Fibroblast of the conjunctiva (primary cell): ENCODE measurements at regions not wholly inside any gene's neighbourhood (a gene's known extent, or its start where the extent isn't known, plus 50 kb on each side); places are given as distances from the start of the nearest gene placed in this dataset.
"Not testable (repeated sequence)": the region's sequence is repeated elsewhere in the genome, so short reads cannot be mapped to it uniquely, and the experiment has no call there.

Experiments used
- DNase-seq: peaks from one replicate; pipeline ENCODE4 v3.0.0-alpha.2; 2010; ENCODE audit warnings: low read depth

GRCh38 chrX:114006664-114007063 lies 577.2 kb upstream of the HTR2C start:
- no peak for DNase-seq

GRCh38 chrX:113996781-113997180 lies 587.1 kb upstream of the HTR2C start:
- DNase-seq = no peak

GRCh38 chrX:113991720-113992119 lies 592.2 kb upstream of the HTR2C start:
- DNase-seq = not testable (repeated sequence)

GRCh38 chrX:113990669-113991068 lies 593.2 kb upstream of the HTR2C start:
- DNase-seq = not testable (repeated sequence)

- DNase-seq = not testable (repeated sequence)
Measured at GRCh38 chrX:113988315-113988935, 595.5 kb upstream of the HTR2C start.

GRCh38 chrX:113986427-113986826 lies 597.5 kb upstream of the HTR2C start:
- no peak for DNase-seq

- no peak for DNase-seq
Measured at GRCh38 chrX:113982766-113983165, 601.1 kb upstream of the HTR2C start.

- no peak for DNase-seq
Measured at GRCh38 chrX:113980953-113981352, 602.9 kb upstream of the HTR2C start.

GRCh38 chrX:113977887-113978286 lies 606.0 kb upstream of the HTR2C start:
- DNase-seq = no peak

- no peak for DNase-seq
Measured at GRCh38 chrX:113975441-113975840, 608.4 kb upstream of the HTR2C start.

- DNase-seq = no peak
Measured at GRCh38 chrX:113974881-113975280, 609.0 kb upstream of the HTR2C start.

- no peak for DNase-seq
Measured at GRCh38 chrX:113973706-113974105, 610.2 kb upstream of the HTR2C start.

GRCh38 chrX:113966791-113967190 lies 617.1 kb upstream of the HTR2C start:
- no peak for DNase-seq

- DNase-seq = no peak
Measured at GRCh38 chrX:113962343-113962742, 621.5 kb upstream of the HTR2C start.

GRCh38 chrX:113959912-113960626 lies 623.8 kb upstream of the HTR2C start:
- DNase-seq = no peak

GRCh38 chrX:113956936-113957335 lies 627.0 kb upstream of the HTR2C start:
- no peak for DNase-seq

GRCh38 chrX:113954297-113954696 lies 629.6 kb upstream of the HTR2C start:
- no peak for DNase-seq

GRCh38 chrX:113950081-113950678 lies 633.7 kb upstream of the HTR2C start:
- no peak for DNase-seq

- no peak for DNase-seq
Measured at GRCh38 chrX:113947548-113947947, 636.3 kb upstream of the HTR2C start.

GRCh38 chrX:113935518-113935917 lies 648.4 kb upstream of the HTR2C start:
- no peak for DNase-seq

GRCh38 chrX:113933931-113934330 lies 650.0 kb upstream of the HTR2C start:
- no peak for DNase-seq

- DNase-seq = peak; percentile 30
Measured at GRCh38 chrX:113929004-113929403, 654.9 kb upstream of the HTR2C start.

GRCh38 chrX:113920661-113921060 lies 663.2 kb upstream of the HTR2C start:
- no peak for DNase-seq
